Hepatocyte (in vitro differentiated cells): ENCODE measurements at regions not wholly inside any gene's neighbourhood (a gene's known extent, or its start where the extent isn't known, plus 50 kb on each side); places are given as distances from the start of the nearest gene placed in this dataset.

ENCODE experiments used
- CTCF ChIP-seq: fragments of 200-600 bp; sonication (generic); IDR thresholded peaks from 2 replicates; pipeline ENCODE4 v1.5.1; 2016; ENCODE audit warnings: antibody characterized with exemption, mild to moderate bottlenecking; ENCODE audit not compliant: poor library complexity
- EZH2 ChIP-seq: fragments of 200-600 bp; sonication (generic); IDR thresholded peaks from 2 replicates; pipeline ENCODE4 v1.6.1; 2016; ENCODE audit warnings: antibody characterized with exemption, mild to moderate bottlenecking, borderline replicate concordance

DNA sequence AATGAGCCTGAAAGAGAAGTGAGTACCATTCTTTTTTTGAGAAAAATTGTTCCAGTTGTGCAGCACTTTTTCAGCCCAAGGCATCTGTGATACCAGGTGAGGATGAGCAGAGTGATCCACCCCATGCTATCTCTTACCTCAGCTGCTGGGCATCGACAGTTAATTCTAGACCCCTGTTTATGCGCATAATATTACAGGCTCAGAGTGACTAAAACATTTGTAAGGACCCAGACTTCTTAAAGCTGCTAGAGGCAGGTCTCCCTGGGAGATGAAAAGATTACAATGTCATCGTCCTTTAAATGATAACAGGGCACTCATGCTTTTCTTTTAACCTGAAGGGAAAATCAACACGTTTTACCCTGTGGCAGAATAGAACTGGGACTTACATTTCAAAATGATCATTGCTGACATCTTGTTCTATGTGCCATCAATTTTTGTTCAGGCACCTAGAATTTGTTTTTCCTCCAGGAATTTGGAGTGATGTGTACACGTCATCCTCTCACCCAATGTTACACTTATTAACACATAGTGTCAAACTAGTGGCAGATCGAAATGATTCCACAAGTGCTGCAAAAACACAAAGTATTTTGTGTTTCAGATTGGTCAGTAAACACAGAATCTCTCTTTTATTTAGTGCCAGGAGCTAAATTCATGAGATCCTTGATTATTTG is 684.6 kb downstream of the UTRN start:
- TF ChIP-seq CTCF (no peak), EZH2 (no peak)
